OCI-LY1 (cell line): ENCODE measurements at regions not wholly inside any gene's neighbourhood (a gene's known extent, or its start where the extent isn't known, plus 50 kb on each side); places are given as distances from the start of the nearest gene placed in this dataset.

ENCODE experiments used
- H2AFZ ChIP-seq: fragments of 200-600 bp; sonication (generic), shearing (Covaris generic); 2 replicates; pipeline ENCODE4 v1.6.0; 2014; ENCODE audit warnings: antibody characterized with exemption, mild to moderate bottlenecking, low read length
- H3F3A ChIP-seq: fragments of 200-600 bp; sonication (generic), shearing (Covaris generic); 2 replicates; pipeline ENCODE4 v1.6.0; 2014; ENCODE audit warnings: mild to moderate bottlenecking, antibody characterized with exemption, low read length, moderate library complexity; ENCODE audit not compliant: insufficient read depth
- H3K27ac ChIP-seq: fragments of 200-600 bp; sonication (generic); 2 replicates; pipeline ENCODE4 v1.5.1; 2014; ENCODE audit warnings: low read length, mixed run types, mild to moderate bottlenecking, low read depth; ENCODE audit not compliant: poor library complexity, severe bottlenecking
- H3K27me3 ChIP-seq: fragments of 200-600 bp; sonication (generic); 2 replicates; pipeline ENCODE4 v1.6.0; 2014; ENCODE audit warnings: antibody characterized with exemption, mild to moderate bottlenecking, low read length, moderate library complexity; ENCODE audit not compliant: insufficient read depth
- H3K36me3 ChIP-seq: fragments of 200-600 bp; sonication (generic); 2 replicates; pipeline ENCODE4 v1.6.1; 2014; ENCODE audit warnings: mild to moderate bottlenecking, antibody characterized with exemption, low read length, moderate library complexity, mixed read lengths; ENCODE audit not compliant: insufficient read depth
- H3K4me1 ChIP-seq: fragments of 200-600 bp; sonication (generic); 2 replicates; pipeline ENCODE4 v1.5.1; 2014; ENCODE audit warnings: mild to moderate bottlenecking, low read length, moderate library complexity; ENCODE audit not compliant: insufficient read depth, severe bottlenecking
- H3K4me2 ChIP-seq: fragments of 200-600 bp; sonication (generic), shearing (Covaris generic); 2 replicates; pipeline ENCODE4 v1.6.1; 2014; ENCODE audit warnings: low read length
- H3K4me3 ChIP-seq: fragments of 200-600 bp; sonication (generic); 2 replicates; pipeline ENCODE4 v1.5.1; 2014; ENCODE audit warnings: low read length, low read depth, mild to moderate bottlenecking, mixed read lengths; ENCODE audit not compliant: poor library complexity, severe bottlenecking
- H3K79me2 ChIP-seq: fragments of 200-600 bp; shearing (Covaris generic); 2 replicates; pipeline ENCODE4 v1.6.1; 2016; ENCODE audit warnings: mixed run types, low read length, mixed read lengths; ENCODE audit not compliant: insufficient read depth
- H3K9ac ChIP-seq: fragments of 200-600 bp; sonication (generic), shearing (Covaris generic); 2 replicates; pipeline ENCODE4 v1.6.1; 2014; ENCODE audit warnings: mild to moderate bottlenecking, low read length, mixed read lengths
- H3K9me2 ChIP-seq: fragments of 200-600 bp; sonication (generic), shearing (Covaris generic); 2 replicates; pipeline ENCODE4 v1.6.1; 2014; ENCODE audit warnings: low read depth, mild to moderate bottlenecking, low read length, mixed read lengths
- H3K9me3 ChIP-seq: fragments of 200-600 bp; shearing (Covaris generic); 2 replicates; pipeline ENCODE4 v1.6.1; 2014; ENCODE audit warnings: low read length, mixed read lengths
- H4K20me1 ChIP-seq: fragments of 200-600 bp; sonication (generic), shearing (Covaris generic); 2 replicates; pipeline ENCODE4 v1.6.0; 2016; ENCODE audit warnings: mild to moderate bottlenecking, low read length; ENCODE audit not compliant: insufficient read depth
- EZH2 ChIP-seq: fragments of 200-600 bp; sonication (generic), shearing (Covaris generic); IDR thresholded peaks from 2 replicates; pipeline ENCODE4 v1.8.0; 2017; ENCODE audit warnings: borderline replicate concordance, mixed run types, mild to moderate bottlenecking, antibody characterized with exemption, low read length, moderate library complexity, mixed read lengths
- TF ChIP-seq, protein P1 (sequence below): fragments of 200-600 bp; sonication (generic), shearing (Covaris generic); IDR thresholded peaks from 2 replicates; pipeline ENCODE4 v1.5.1; 2017; ENCODE audit warnings: mild to moderate bottlenecking, antibody characterized with exemption, low read length, moderate library complexity, mixed read lengths

DNA sequence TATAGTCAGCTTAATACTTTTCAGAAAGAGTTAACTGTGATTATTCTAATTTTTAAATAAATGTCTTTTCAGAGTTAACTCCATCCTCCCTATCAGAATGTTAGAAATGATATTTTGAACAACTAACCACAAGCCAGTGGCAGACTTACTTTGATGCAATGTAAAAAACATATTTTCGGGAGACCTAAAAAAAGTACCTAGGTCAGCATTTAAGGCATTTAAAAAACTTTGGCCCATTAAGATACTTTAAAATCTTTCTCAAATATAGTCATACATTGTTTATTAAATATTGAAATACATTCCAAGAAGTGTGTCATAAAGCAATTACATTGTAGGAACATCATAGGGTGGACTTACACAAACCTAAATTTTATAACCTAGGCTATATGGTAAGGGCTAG, 426.1 kb downstream of the PABPC4L start:
- no peaks in the 10 kb centered on the region for H4K20me1 ChIP-seq
- H3K4me2 ChIP-seq, result no peak overlapping the region
- no peaks in the 10 kb centered on the region for H3K79me2 ChIP-seq
- H3K4me3 ChIP-seq, result no peak overlapping the region
- H3F3A ChIP-seq, result no peaks in the 10 kb centered on the region
- H3K9me2 ChIP-seq, result no peaks in the 10 kb centered on the region
- H3K9me3 ChIP-seq, result peaks cover 12% of the 10 kb centered on the region; the same call in 1 of the 2 replicates
- no peaks in the 10 kb centered on the region for H3K4me1 ChIP-seq
- H3K27ac ChIP-seq, result no peak overlapping the region
- H3K9ac ChIP-seq, result no peak overlapping the region
- H3K27me3 ChIP-seq, result no peaks in the 10 kb centered on the region
- no peak for TF ChIP-seq EZH2
- TF ChIP-seq, protein P1, sequence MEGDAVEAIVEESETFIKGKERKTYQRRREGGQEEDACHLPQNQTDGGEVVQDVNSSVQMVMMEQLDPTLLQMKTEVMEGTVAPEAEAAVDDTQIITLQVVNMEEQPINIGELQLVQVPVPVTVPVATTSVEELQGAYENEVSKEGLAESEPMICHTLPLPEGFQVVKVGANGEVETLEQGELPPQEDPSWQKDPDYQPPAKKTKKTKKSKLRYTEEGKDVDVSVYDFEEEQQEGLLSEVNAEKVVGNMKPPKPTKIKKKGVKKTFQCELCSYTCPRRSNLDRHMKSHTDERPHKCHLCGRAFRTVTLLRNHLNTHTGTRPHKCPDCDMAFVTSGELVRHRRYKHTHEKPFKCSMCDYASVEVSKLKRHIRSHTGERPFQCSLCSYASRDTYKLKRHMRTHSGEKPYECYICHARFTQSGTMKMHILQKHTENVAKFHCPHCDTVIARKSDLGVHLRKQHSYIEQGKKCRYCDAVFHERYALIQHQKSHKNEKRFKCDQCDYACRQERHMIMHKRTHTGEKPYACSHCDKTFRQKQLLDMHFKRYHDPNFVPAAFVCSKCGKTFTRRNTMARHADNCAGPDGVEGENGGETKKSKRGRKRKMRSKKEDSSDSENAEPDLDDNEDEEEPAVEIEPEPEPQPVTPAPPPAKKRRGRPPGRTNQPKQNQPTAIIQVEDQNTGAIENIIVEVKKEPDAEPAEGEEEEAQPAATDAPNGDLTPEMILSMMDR, result no peak
- H3K36me3 ChIP-seq, result no peaks in the 10 kb centered on the region
- H2AFZ ChIP-seq, result no peak overlapping the region

DNA sequence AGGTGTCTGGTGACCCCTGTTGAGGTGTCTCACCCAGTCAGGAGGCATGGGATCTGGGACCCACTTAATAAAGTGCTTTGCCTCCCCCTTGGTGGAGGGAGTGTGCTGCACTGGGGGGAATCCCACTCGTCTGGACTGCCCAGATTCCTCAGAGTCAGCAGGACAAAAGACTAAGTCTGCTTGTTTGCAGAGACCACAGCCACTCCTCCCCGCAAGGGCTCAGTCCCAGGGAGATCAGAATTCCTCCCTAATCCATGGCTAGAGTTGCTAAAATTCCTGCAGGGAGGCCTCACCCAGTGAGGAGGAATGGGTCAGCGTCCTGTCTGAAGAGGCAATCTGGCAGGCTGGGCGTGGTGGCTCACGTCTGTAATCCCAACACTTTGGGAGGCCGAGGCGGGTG, 442.2 kb downstream of the PABPC4L start:
- no peaks in the 10 kb centered on the region for H3K36me3 ChIP-seq
- TF ChIP-seq EZH2, result no peak
- TF ChIP-seq, protein P1, result no peak
- H3K9me2 ChIP-seq, result no peaks in the 10 kb centered on the region
- no peaks in the 10 kb centered on the region for H4K20me1 ChIP-seq
- no peaks in the 10 kb centered on the region; the same call in 1 of the 2 replicates for H3K9me3 ChIP-seq
- no peak overlapping the region for H3K4me2 ChIP-seq
- no peaks in the 10 kb centered on the region for H3K4me1 ChIP-seq
- H3K79me2 ChIP-seq, result no peaks in the 10 kb centered on the region
- no peaks in the 10 kb centered on the region for H3K27me3 ChIP-seq
- no peak overlapping the region for H3K4me3 ChIP-seq
- H3K9ac ChIP-seq, result no peak overlapping the region
- H3F3A ChIP-seq, result no peaks in the 10 kb centered on the region
- no peak overlapping the region for H2AFZ ChIP-seq
- no peak overlapping the region for H3K27ac ChIP-seq

DNA sequence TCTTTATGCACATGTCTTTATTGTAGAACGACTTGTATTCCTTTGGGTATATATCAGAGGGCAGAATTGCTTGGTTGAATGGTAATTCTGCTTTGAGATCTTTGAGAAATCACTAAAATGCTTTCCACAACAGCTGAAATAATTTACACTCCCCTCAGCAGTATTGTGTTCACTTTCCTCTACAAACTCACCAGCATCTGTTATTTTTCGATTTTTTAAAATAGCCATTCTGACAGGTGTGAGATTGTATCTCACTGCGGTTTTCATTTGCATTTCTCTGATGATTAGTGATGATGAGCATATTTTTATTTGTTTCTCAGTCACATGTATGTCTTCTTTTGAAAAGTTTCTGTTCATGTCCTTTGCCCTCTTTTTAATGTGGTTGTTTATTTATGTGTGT, 459.8 kb downstream of the PABPC4L start:
- Histone ChIP-seq H3K4me3 (no peak overlapping the region), H3K4me2 (no peak overlapping the region), H3K27me3 (no peaks in the 10 kb centered on the region), H3K79me2 (no peaks in the 10 kb centered on the region), H3K9me3 (peaks cover 11% of the 10 kb centered on the region), H3K9ac (no peak overlapping the region), H4K20me1 (no peaks in the 10 kb centered on the region), H3K4me1 (no peaks in the 10 kb centered on the region), H3K9me2 (no peaks in the 10 kb centered on the region), H3K36me3 (no peaks in the 10 kb centered on the region), H2AFZ (no peak overlapping the region), H3F3A (no peaks in the 10 kb centered on the region), H3K27ac (no peak overlapping the region)
- TF ChIP-seq EZH2, result no peak
- TF ChIP-seq, protein P1, result no peak
